ENCODE measurements at regions not wholly inside any gene's neighbourhood (a gene's known extent, or its start where the extent isn't known, plus 50 kb on each side); places are given as distances from the start of the nearest gene placed in this dataset.
"Not testable (repeated sequence)": the region's sequence is repeated elsewhere in the genome, so short reads cannot be mapped to it uniquely, and the experiment has no call there.

DNA sequence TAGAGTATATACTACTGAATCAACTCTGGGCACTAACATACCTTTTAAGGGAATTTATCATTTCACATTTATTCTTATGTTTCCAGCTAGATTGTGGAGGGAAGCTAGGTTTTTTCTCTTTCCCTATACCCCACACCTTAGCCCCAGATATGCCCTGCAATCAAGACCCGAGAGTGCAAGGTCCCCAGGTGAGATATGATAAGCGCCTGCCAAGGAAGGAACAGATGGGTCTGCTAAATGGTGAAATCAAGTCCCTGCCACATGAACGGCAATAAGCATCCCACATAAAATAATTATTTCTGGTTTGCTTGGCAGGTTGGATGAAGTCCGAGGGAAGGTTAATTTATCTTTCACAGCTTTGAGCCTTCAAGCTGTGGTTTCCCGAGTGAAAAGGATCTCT is 195.5 kb downstream of the TOX3 start:
- no peak overlapping the region for H3K4me3 ChIP-seq (ENCODE audit: low read length)
- TF ChIP-seq, protein P1, sequence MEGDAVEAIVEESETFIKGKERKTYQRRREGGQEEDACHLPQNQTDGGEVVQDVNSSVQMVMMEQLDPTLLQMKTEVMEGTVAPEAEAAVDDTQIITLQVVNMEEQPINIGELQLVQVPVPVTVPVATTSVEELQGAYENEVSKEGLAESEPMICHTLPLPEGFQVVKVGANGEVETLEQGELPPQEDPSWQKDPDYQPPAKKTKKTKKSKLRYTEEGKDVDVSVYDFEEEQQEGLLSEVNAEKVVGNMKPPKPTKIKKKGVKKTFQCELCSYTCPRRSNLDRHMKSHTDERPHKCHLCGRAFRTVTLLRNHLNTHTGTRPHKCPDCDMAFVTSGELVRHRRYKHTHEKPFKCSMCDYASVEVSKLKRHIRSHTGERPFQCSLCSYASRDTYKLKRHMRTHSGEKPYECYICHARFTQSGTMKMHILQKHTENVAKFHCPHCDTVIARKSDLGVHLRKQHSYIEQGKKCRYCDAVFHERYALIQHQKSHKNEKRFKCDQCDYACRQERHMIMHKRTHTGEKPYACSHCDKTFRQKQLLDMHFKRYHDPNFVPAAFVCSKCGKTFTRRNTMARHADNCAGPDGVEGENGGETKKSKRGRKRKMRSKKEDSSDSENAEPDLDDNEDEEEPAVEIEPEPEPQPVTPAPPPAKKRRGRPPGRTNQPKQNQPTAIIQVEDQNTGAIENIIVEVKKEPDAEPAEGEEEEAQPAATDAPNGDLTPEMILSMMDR (IDR thresholded peaks at IDR 0.05; ENCODE audit: insufficient read depth, low read depth, low read length, missing control alignments) = no peak
- DNase-seq (ENCODE audit: low read depth) = no peak

DNA sequence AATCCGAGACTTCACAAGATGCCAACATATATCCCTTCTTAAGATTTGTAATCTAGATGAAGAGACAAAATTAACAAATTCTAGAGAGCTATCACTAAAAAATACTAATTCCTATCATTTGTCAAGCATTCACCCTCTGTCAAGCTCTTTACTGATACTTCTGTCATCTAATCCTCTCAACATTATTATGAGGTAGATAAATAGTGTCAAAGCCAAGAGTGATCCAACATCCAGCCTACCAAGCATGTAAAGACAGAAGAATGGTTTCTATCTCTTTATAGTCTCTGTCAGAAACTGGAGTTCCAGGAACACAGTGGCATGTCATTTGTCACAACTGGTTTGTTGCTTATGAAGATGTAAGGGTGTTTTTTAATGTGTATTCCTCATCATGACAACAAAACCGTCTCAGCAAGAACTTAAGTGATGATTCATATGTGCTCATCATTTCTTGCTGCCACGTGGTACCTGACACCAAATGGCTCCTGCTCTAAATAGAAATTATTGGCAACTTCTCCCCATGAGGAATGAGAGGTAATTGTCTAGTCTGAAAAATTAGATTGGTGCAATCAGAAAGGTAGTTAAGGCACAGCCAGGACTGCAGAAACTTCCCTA is 196.8 kb downstream of the TOX3 start:
- TF ChIP-seq, protein P1 (IDR thresholded peaks at IDR 0.05; ENCODE audit: insufficient read depth, low read depth, low read length, missing control alignments) = no peak
- no peak overlapping the region for H3K4me3 ChIP-seq (ENCODE audit: low read length)
- DNase-seq (ENCODE audit: low read depth) = peak; percentile 5

DNA sequence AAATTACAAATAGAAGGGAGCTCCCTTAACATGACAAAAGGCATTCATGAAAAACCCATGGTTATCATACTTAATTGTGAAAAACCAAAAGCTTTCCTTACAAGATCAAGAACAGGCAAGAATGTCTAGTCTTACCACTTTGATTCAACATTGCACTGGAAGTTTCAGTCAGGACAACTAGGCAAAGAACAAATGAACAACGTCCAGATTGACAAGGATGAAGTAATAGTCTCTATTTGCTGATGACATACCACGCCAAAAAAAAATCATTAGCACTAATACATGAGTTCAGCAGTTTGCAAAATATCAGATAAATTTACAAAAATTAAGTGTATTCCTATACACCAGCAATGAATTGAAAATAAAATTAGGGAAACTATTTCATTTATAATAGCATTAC is 200.2 kb downstream of the TOX3 start:
- no peak for DNase-seq (ENCODE audit: low read depth)
- TF ChIP-seq, protein P1 (IDR thresholded peaks at IDR 0.05; ENCODE audit: insufficient read depth, low read depth, low read length, missing control alignments) = no peak
- no peak overlapping the region for H3K4me3 ChIP-seq (ENCODE audit: low read length)

DNA sequence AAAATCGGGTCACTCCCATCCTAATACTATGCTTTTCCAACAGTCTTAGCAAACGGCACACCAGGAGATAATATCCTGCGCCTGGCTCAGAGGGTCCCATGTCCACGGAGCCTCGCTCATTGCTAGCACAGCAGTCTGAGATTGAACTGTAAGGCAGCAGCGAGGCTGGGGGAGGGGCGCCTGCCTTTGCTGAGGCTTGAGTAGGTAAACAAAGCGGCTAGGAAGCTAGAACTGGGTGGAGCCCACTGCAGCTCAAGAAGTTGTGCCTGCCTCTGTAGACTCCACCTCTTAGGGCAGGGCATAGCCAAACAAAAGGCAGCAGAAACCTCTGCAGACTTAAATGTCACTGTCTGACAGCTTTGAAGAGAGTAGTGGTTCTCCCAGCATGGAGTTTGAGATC is 213.3 kb downstream of the TOX3 start:
- not testable (repeated sequence) for DNase-seq (ENCODE audit: low read depth); H3K4me3 ChIP-seq (ENCODE audit: low read length)

GRCh38 chr16:52320930-52321439 is 226.0 kb downstream of the TOX3 start:
- DNase-seq (ENCODE audit: low read depth) = no peak
- H3K4me3 ChIP-seq (ENCODE audit: low read length) = no peak overlapping the region
- TF ChIP-seq, protein P1 (IDR thresholded peaks at IDR 0.05; ENCODE audit: insufficient read depth, low read depth, low read length, missing control alignments) = no peak

DNA sequence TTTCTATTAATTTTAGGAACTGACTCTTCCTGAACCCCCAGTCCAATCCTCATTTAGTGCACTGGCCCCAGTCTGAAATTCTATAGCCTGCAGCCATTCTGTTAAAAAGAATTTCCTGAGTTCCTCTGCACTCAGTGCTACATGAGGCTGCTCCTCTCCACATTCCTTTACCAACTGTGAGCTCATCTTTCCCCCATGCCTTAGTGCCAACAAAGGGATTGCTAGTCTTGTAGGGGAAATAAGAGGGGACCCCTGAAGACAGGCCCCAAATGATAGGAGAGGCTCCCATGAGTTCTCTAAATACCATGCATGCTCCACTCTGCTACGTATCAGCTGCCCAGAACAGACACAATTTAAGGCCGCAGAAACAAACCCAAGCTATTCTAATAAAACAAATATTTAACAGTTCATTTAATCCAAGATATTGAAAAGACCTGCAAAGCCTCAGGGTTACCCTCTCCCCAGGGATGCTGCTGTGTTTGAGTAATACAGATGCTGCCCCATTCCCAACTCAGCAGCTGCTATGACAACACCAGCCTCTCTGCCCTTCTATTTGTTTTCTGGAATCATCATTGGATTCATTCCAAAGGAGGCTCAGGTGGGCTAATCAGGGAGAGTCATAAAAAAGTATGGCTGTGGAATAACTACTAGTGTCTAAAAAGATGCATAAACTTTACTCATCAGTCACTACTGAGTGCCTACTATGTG is 228.5 kb downstream of the TOX3 start:
- no peak overlapping the region for H3K4me3 ChIP-seq (ENCODE audit: low read length)
- DNase-seq (ENCODE audit: low read depth) = no peak

DNA sequence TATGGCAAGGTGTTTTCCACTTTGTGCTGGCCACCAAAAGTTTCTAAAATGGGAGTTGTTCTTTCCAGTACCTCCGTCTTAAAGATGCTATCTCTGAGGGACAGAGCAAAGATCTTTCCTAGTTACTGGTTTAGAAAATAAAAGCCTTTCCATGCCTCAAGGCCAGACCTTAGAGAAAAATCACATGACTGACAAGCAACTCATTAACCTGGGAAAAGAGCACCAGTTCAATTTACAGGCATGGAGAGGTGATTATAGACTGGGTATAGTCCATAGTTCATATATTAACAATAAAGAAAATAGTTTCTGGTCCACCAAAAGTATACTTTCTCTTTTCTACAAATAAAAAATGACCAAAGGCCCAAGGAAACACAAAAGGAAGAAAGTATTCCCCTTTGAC is 230.7 kb downstream of the TOX3 start:
- no peak overlapping the region for H3K4me3 ChIP-seq (ENCODE audit: low read length)
- TF ChIP-seq, protein P1 (IDR thresholded peaks at IDR 0.05; ENCODE audit: insufficient read depth, low read depth, low read length, missing control alignments) = no peak
- DNase-seq (ENCODE audit: low read depth) = no peak

More for the DNA sequence above, 228.5 kb downstream of the TOX3 start:
- TF ChIP-seq, protein P1 (IDR thresholded peaks at IDR 0.05; ENCODE audit: insufficient read depth, low read depth, low read length, missing control alignments) = no peak

All from epithelial cell of esophagus (primary cell).